ENCODE measurements at regions not wholly inside any gene's neighbourhood (a gene's known extent, or its start where the extent isn't known, plus 50 kb on each side); places are given as distances from the start of the nearest gene placed in this dataset.

DNA sequence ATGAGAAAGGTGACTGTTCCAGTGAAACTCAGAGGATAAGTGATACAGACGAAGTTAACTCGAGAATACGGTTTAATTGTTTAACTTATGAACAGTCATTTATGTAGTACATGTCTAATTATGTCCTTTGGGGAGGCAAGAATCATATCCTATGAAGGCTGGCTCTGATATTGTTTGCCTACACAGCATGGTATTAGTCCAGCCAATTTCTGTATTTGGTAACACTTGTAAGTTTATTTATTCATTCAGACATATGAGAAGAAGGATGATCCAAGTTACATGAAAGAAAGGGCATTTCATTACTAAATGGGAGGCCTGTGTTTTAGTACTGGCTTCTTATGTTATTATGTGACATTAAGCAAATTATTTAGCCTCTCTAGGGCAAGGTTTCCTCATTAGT lies 199.7 kb downstream of the NNT start:
- peaks cover 0 to 4% (median 2%) of the 10 kb centered on the region in 3 experiments; a peak in 3 of 7 replicates for H3K36me3 Mint-ChIP-seq (ENCODE audit: insufficient read depth in 1 of 3, low read depth in 3 of 3)
- H3K18ac ChIP-seq (ENCODE audit: insufficient read length, low read depth, low read length): no peak overlapping the region
- H3K4ac ChIP-seq (ENCODE audit: low read depth, low read length): no peak overlapping the region
- H2BK15ac ChIP-seq (ENCODE audit: low read depth, low read length): no peak overlapping the region
- no peak overlapping the region for H3K23ac ChIP-seq (ENCODE audit: insufficient read length, low read depth, low read length)
- H3K27me3 ChIP-seq (ENCODE audit: insufficient read depth, low read length): no peaks in the 10 kb centered on the region
- DNase-seq: no peak
- no peak overlapping the region for H4K91ac ChIP-seq (ENCODE audit: insufficient read length, low read depth, low read length)
- no peak overlapping the region for H3K27ac Mint-ChIP-seq
- no peak overlapping the region for H3K14ac ChIP-seq (ENCODE audit: insufficient read depth, low read length)
- WGBS (ENCODE audit: extremely low coverage, insufficient read length, low lambda C conversion rate): no CpG with 5 or more reads among the region's 3 CpGs
- no peak overlapping the region for H2AFZ ChIP-seq (ENCODE audit: low read length)
- H3K79me2 ChIP-seq (ENCODE audit: insufficient read depth, low read length): no peaks in the 10 kb centered on the region
- no peak overlapping the region for H4K8ac ChIP-seq (replicated peaks; ENCODE audit: insufficient read length, low read depth, low read length)
- no peak overlapping the region for H3K4me2 ChIP-seq (ENCODE audit: insufficient read depth, insufficient read length, low read length)
- H3K9me3 Mint-ChIP-seq: peaks cover 4% of the 10 kb centered on the region in 2 experiments; a peak in 4 of 5 replicates
- H4K20me1 ChIP-seq (ENCODE audit: control insufficient read depth, insufficient read depth, insufficient read length): no peaks in the 10 kb centered on the region
- H4K5ac ChIP-seq (ENCODE audit: insufficient read length, low read depth, low read length): no peak overlapping the region
- no peak overlapping the region for H2BK5ac ChIP-seq (ENCODE audit: insufficient read length, low read length)
- no peak overlapping the region for H2BK120ac ChIP-seq (ENCODE audit: low read depth, low read length, poor library complexity, severe bottlenecking)
- H3K4me3 Mint-ChIP-seq: no peak overlapping the region
- no peak overlapping the region for H3T11ph ChIP-seq (ENCODE audit: low read length)
- no peaks in the 10 kb centered on the region for H3K27me3 Mint-ChIP-seq (ENCODE audit: low read depth)
- peaks cover 2 to 5% of the 10 kb centered on the region in 2 experiments; a peak in 2 of 4 replicates for H3K4me1 Mint-ChIP-seq
- no peaks in the 10 kb centered on the region for H3K23me2 ChIP-seq (ENCODE audit: insufficient read length, low read depth, low read length, poor library complexity, severe bottlenecking)
- H3K9me3 ChIP-seq (ENCODE audit: control insufficient read depth, low read depth, low read length): no peaks in the 10 kb centered on the region
- no peak overlapping the region for H2AK5ac ChIP-seq (ENCODE audit: insufficient read length, low read length)
- no peaks in the 10 kb centered on the region for H3K79me1 ChIP-seq (ENCODE audit: insufficient read depth, low read depth, low read length, poor library complexity, severe bottlenecking)
- no peak overlapping the region for H3K9ac ChIP-seq (ENCODE audit: extremely low read depth, insufficient read length, low read length)
- TF ChIP-seq, protein P1, sequence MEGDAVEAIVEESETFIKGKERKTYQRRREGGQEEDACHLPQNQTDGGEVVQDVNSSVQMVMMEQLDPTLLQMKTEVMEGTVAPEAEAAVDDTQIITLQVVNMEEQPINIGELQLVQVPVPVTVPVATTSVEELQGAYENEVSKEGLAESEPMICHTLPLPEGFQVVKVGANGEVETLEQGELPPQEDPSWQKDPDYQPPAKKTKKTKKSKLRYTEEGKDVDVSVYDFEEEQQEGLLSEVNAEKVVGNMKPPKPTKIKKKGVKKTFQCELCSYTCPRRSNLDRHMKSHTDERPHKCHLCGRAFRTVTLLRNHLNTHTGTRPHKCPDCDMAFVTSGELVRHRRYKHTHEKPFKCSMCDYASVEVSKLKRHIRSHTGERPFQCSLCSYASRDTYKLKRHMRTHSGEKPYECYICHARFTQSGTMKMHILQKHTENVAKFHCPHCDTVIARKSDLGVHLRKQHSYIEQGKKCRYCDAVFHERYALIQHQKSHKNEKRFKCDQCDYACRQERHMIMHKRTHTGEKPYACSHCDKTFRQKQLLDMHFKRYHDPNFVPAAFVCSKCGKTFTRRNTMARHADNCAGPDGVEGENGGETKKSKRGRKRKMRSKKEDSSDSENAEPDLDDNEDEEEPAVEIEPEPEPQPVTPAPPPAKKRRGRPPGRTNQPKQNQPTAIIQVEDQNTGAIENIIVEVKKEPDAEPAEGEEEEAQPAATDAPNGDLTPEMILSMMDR (conservative IDR thresholded peaks at IDR 0.05): no peak
- no peak overlapping the region for H3K27ac ChIP-seq (ENCODE audit: insufficient read length, low read depth, low read length)
- H2BK12ac ChIP-seq (ENCODE audit: insufficient read length, low read depth, low read length): no peak overlapping the region
- no peaks in the 10 kb centered on the region for H3K4me1 ChIP-seq (ENCODE audit: insufficient read depth, low read length)
- no peak overlapping the region for H3K56ac ChIP-seq (ENCODE audit: insufficient read length, low read depth, low read length)
- no peak overlapping the region for H2BK20ac ChIP-seq (ENCODE audit: low read depth, low read length, poor library complexity, severe bottlenecking)

Data from H9 (cell line).